Coronary artery (tissue), 2 donors: ENCODE measurements at regions not wholly inside any gene's neighbourhood (a gene's known extent, or its start where the extent isn't known, plus 50 kb on each side); places are given as distances from the start of the nearest gene placed in this dataset.
A peak's percentile ranks its signal among the peaks of the same experiment; 100 is the strongest.

Experiments used
- DNase-seq: peaks from one replicate; pipeline ENCODE4 v3.0.0-alpha.2; 2017; ENCODE audit warnings: low spot score
- H3K27ac ChIP-seq, 2 donors: fragments of 200-600 bp; sonication (generic); one replicate each; pipeline ENCODE4 v1.5.1; 2016 to 2019
- H3K4me3 ChIP-seq: fragments of 200-600 bp; sonication (generic); 2 replicates; pipeline ENCODE4 v1.5.1; 2016; ENCODE audit warnings: mild to moderate bottlenecking, moderate library complexity
- CTCF ChIP-seq: fragments of 200-600 bp; sonication (generic); IDR thresholded peaks from one replicate; pipeline ENCODE4 v1.5.1; 2019; ENCODE audit warnings: antibody characterized with exemption

GRCh38 chr17:34107019-34107418, 148.1 kb upstream of the CCL2 start:
- H3K4me3 ChIP-seq = no peak overlapping the region
- no peak for DNase-seq
- H3K27ac ChIP-seq = no peak overlapping the region
- TF ChIP-seq CTCF = no peak

DNA sequence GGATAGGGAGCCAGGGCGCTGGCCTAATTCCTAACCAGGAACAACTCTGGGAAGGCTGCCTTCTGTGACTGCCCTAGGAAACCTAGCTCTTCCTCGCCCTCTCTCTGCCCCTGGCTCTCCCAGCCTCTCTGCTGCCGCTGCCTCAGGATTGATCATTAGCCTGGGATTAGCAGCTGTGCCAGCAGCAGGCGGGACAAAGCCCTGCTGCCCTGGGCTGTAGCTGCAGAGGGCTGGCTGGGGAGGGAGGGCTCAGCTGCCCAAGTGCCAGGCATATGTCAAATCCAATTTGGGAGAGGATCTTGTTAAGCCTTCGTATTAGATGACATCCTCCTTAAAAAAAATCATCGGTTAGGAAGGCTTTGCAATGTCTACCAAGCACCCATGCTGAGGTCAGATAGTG, 144.8 kb upstream of the CCL2 start:
- Histone ChIP-seq H3K27ac (no peak overlapping the region), H3K4me3 (no peak overlapping the region)
- TF ChIP-seq CTCF = no peak
- DNase-seq = peak; percentile 41

DNA sequence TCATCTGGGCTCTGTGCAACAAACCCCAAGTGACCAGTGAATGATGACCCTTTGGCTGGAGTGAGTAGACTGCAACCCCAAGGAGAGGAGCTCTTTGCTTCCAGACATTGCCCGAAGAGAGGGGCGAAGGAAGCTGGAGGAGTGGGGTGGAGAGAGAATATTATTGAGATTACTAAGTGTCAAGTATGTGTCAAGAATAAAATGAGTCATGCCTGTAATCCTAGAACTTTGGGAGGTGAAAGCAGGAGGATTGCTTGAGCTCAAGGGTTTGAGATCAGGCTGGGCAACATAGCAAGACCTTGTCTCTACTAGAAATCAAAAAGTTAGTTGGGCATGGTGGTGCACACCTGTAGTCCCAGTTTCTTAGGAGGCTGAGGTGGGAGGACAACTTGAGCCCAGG, 142.0 kb upstream of the CCL2 start:
- Histone ChIP-seq H3K4me3 (no peak overlapping the region), H3K27ac (no peak overlapping the region)
- peak; percentile 36 for DNase-seq
- TF ChIP-seq CTCF = no peak

GRCh38 chr17:34114174-34114573, 140.9 kb upstream of the CCL2 start:
- no peak for DNase-seq
- no peak for TF ChIP-seq CTCF
- Histone ChIP-seq H3K27ac (no peak overlapping the region), H3K4me3 (no peak overlapping the region)

- H3K4me3 ChIP-seq = no peak overlapping the region
- no peak overlapping the region for H3K27ac ChIP-seq
- DNase-seq = no peak
- TF ChIP-seq CTCF = no peak
These were observed 138.8 kb upstream of the CCL2 start for GRCh38 chr17:34116306-34116705.

GRCh38 chr17:34117332-34117731, 137.8 kb upstream of the CCL2 start:
- Histone ChIP-seq H3K4me3 (no peak overlapping the region), H3K27ac (no peak overlapping the region)
- DNase-seq = peak; percentile 8
- no peak for TF ChIP-seq CTCF

GRCh38 chr17:34117811-34118210, 137.3 kb upstream of the CCL2 start:
- no peak for TF ChIP-seq CTCF
- no peak for DNase-seq
- no peak overlapping the region for H3K4me3 ChIP-seq

More at GRCh38 chr17:34117811-34118210, 137.3 kb upstream of the CCL2 start:
- H3K27ac ChIP-seq = no peak overlapping the region
